Stimulated activated CD8-positive, alpha-beta memory T cell treated with anti-CD3 and anti-CD28 coated beads, Interleukin-4, amount 100 ng/mL, for 48 hours (primary cell): ENCODE measurements at regions not wholly inside any gene's neighbourhood (a gene's known extent, or its start where the extent isn't known, plus 50 kb on each side); places are given as distances from the start of the nearest gene placed in this dataset.
A peak's percentile ranks its signal among the peaks of the same experiment; 100 is the strongest.

Source experiments
- DNase-seq: peaks from one replicate; pipeline ENCODE4 v3.0.0-alpha.2; 2020

GRCh38 chr22:48234011-48234410 is 1471.6 kb downstream of the TBC1D22A start:
- DNase-seq = peak; percentile 16

GRCh38 chr22:48233586-48233985 is 1471.1 kb downstream of the TBC1D22A start:
- DNase-seq = no peak

- DNase-seq = no peak
These were observed 1466.0 kb downstream of the TBC1D22A start for GRCh38 chr22:48228468-48228867.

- no peak for DNase-seq
These were observed 1465.0 kb downstream of the TBC1D22A start for GRCh38 chr22:48227341-48228018.

- DNase-seq = no peak
These were observed 1463.9 kb downstream of the TBC1D22A start for GRCh38 chr22:48226026-48227013.

- DNase-seq = no peak
These were observed 1461.9 kb downstream of the TBC1D22A start for GRCh38 chr22:48224332-48224731.

- DNase-seq = no peak
These were observed 1461.2 kb downstream of the TBC1D22A start for GRCh38 chr22:48223488-48224190.

GRCh38 chr22:48222742-48223487 is 1460.5 kb downstream of the TBC1D22A start:
- DNase-seq = no peak

GRCh38 chr22:48218889-48219420 is 1456.5 kb downstream of the TBC1D22A start:
- no peak for DNase-seq

GRCh38 chr22:48217596-48217995 is 1455.1 kb downstream of the TBC1D22A start:
- DNase-seq = no peak

- no peak for DNase-seq
These were observed 1450.3 kb downstream of the TBC1D22A start for GRCh38 chr22:48212727-48213126.

- no peak for DNase-seq
These were observed 1448.4 kb downstream of the TBC1D22A start for GRCh38 chr22:48210812-48211211.

GRCh38 chr22:48210198-48210580 is 1447.7 kb downstream of the TBC1D22A start:
- no peak for DNase-seq

- no peak for DNase-seq
These were observed 1447.2 kb downstream of the TBC1D22A start for GRCh38 chr22:48209473-48210197.

GRCh38 chr22:48208894-48209293 is 1446.4 kb downstream of the TBC1D22A start:
- no peak for DNase-seq

GRCh38 chr22:48207919-48208535 is 1445.6 kb downstream of the TBC1D22A start:
- no peak for DNase-seq

- no peak for DNase-seq
These were observed 1443.3 kb downstream of the TBC1D22A start for GRCh38 chr22:48205790-48206189.

GRCh38 chr22:48205161-48205560 is 1442.7 kb downstream of the TBC1D22A start:
- no peak for DNase-seq

GRCh38 chr22:48204296-48204695 is 1441.8 kb downstream of the TBC1D22A start:
- DNase-seq = no peak

- no peak for DNase-seq
These were observed 1437.2 kb downstream of the TBC1D22A start for GRCh38 chr22:48199667-48200066.
